Midbrain (tissue), 1 donor: ENCODE measurements at regions not wholly inside any gene's neighbourhood (a gene's known extent, or its start where the extent isn't known, plus 50 kb on each side); places are given as distances from the start of the nearest gene placed in this dataset.
A peak's percentile ranks its signal among the peaks of the same experiment; 100 is the strongest.

Experiments
- DNase-seq: peaks from one replicate; lab custom pipeline; 2025; lab: John Stamatoyannopoulos, UW

GRCh38 chr2:53448086-53448485, 319.5 kb upstream of the CHAC2 start:
- no peak for DNase-seq

GRCh38 chr2:53445383-53446070, 322.1 kb upstream of the CHAC2 start:
- no peak for DNase-seq

GRCh38 chr2:53442783-53443182, 324.8 kb upstream of the CHAC2 start:
- DNase-seq, result no peak

- no peak for DNase-seq
Observed at GRCh38 chr2:53442093-53442492, 325.5 kb upstream of the CHAC2 start.

GRCh38 chr2:53438692-53439091, 328.9 kb upstream of the CHAC2 start:
- no peak for DNase-seq

GRCh38 chr2:53438100-53438499, 329.5 kb upstream of the CHAC2 start:
- no peak for DNase-seq

- no peak for DNase-seq
Observed at GRCh38 chr2:53437371-53437770, 330.2 kb upstream of the CHAC2 start.

GRCh38 chr2:53436882-53437281, 330.7 kb upstream of the CHAC2 start:
- no peak for DNase-seq

- DNase-seq, result no peak
Observed at GRCh38 chr2:53435610-53436009, 332.0 kb upstream of the CHAC2 start.

- DNase-seq, result no peak
Observed at GRCh38 chr2:53434466-53434865, 333.1 kb upstream of the CHAC2 start.

- no peak for DNase-seq
Observed at GRCh38 chr2:53432936-53433335, 334.7 kb upstream of the CHAC2 start.

GRCh38 chr2:53429901-53430300, 337.7 kb upstream of the CHAC2 start:
- DNase-seq, result no peak

- DNase-seq, result no peak
Observed at GRCh38 chr2:53424902-53425301, 342.7 kb upstream of the CHAC2 start.

- DNase-seq, result no peak
Observed at GRCh38 chr2:53423465-53423864, 344.1 kb upstream of the CHAC2 start.

- peak; percentile 28 for DNase-seq
Observed at GRCh38 chr2:53422979-53423378, 344.6 kb upstream of the CHAC2 start.

- no peak for DNase-seq
Observed at GRCh38 chr2:53417385-53417784, 350.2 kb upstream of the CHAC2 start.

- no peak for DNase-seq
Observed at GRCh38 chr2:53407363-53408080, 360.1 kb upstream of the CHAC2 start.

GRCh38 chr2:53403792-53404413, 363.7 kb upstream of the CHAC2 start:
- no peak for DNase-seq

GRCh38 chr2:53397085-53397484, 370.5 kb upstream of the CHAC2 start:
- DNase-seq, result no peak

GRCh38 chr2:53381271-53381670, 386.3 kb upstream of the CHAC2 start:
- DNase-seq, result no peak

- DNase-seq, result no peak
Observed at GRCh38 chr2:53379547-53379946, 388.1 kb upstream of the CHAC2 start.

- DNase-seq, result no peak
Observed at GRCh38 chr2:53378791-53379190, 388.8 kb upstream of the CHAC2 start.

GRCh38 chr2:53373126-53373525, 394.5 kb upstream of the CHAC2 start:
- no peak for DNase-seq
